DND-41 (cell line): ENCODE measurements at regions not wholly inside any gene's neighbourhood (a gene's known extent, or its start where the extent isn't known, plus 50 kb on each side); places are given as distances from the start of the nearest gene placed in this dataset.

Experiments
- ATAC-seq: fragments of 200-7000 bp; cut with Tn5 transposase; 3 replicates; pipeline ENCODE4 v1.9.1; 2021; ENCODE audit warnings: low read depth; ENCODE audit not compliant: insufficient read depth
- DNase-seq: peaks from one replicate; pipeline ENCODE4 v3.0.0-alpha.2; 2020
- H2AFZ ChIP-seq: 2 replicates; pipeline ENCODE4 v1.6.0; 2012; ENCODE audit warnings: low read depth, low read length
- H3K27ac ChIP-seq: 2 replicates; pipeline ENCODE4 v1.5.1; 2012; ENCODE audit warnings: low read length, inconsistent platforms
- H3K27me3 ChIP-seq: fragments of 200-600 bp; sonication (generic); 2 replicates; pipeline ENCODE4 v1.6.0; 2012; ENCODE audit warnings: low read length, mild to moderate bottlenecking, inconsistent platforms; ENCODE audit not compliant: insufficient read depth, poor library complexity
- H3K36me3 ChIP-seq: 2 replicates; pipeline ENCODE4 v1.5.1; 2012; ENCODE audit warnings: low read length, inconsistent platforms; ENCODE audit not compliant: insufficient read depth
- H3K4me1 ChIP-seq: 2 replicates; pipeline ENCODE4 v1.5.1; 2012; ENCODE audit warnings: mild to moderate bottlenecking, low read length; ENCODE audit not compliant: insufficient read depth
- H3K4me2 ChIP-seq: 2 replicates; pipeline ENCODE4 v1.6.0; 2012; ENCODE audit warnings: mild to moderate bottlenecking, moderate library complexity, low read length, inconsistent platforms; ENCODE audit not compliant: insufficient read depth
- H3K4me3 ChIP-seq, 2 experiments: fragments of 200-600 bp in 1 of 2; shearing (Covaris generic) in 1 of 2; 2 replicates each; pipeline ENCODE4 v1.5.1; 2012 to 2016; ENCODE audit warnings: inconsistent platforms in 2 of 2, low read length in 2 of 2, mild to moderate bottlenecking in 2 of 2, low read depth in 1 of 2, moderate library complexity in 1 of 2
- H3K79me2 ChIP-seq: 2 replicates; pipeline ENCODE4 v1.6.0; 2012; ENCODE audit warnings: low read length, inconsistent platforms; ENCODE audit not compliant: insufficient read depth
- H3K9ac ChIP-seq: 2 replicates; pipeline ENCODE4 v1.6.0; 2012; ENCODE audit warnings: low read depth, mild to moderate bottlenecking, inconsistent platforms, low read length, moderate library complexity
- H3K9me3 ChIP-seq: 2 replicates; pipeline ENCODE4 v1.5.1; 2012; ENCODE audit warnings: low read length, moderate library complexity, mild to moderate bottlenecking, inconsistent platforms; ENCODE audit not compliant: insufficient read depth, severe bottlenecking
- H4K20me1 ChIP-seq: 2 replicates; pipeline ENCODE4 v1.6.0; 2012; ENCODE audit warnings: low read length; ENCODE audit not compliant: insufficient read depth
- EZH2 ChIP-seq: IDR thresholded peaks from 3 replicates; pipeline ENCODE4 v1.6.1; 2012; ENCODE audit warnings: borderline replicate concordance, low read depth, mild to moderate bottlenecking, moderate library complexity, low read length, inconsistent platforms; ENCODE audit not compliant: severe bottlenecking
- TF ChIP-seq, protein P1 (sequence below): IDR thresholded peaks from 2 replicates; pipeline ENCODE4 v1.5.1; 2012; ENCODE audit warnings: borderline replicate concordance, low read length, moderate library complexity, mild to moderate bottlenecking; ENCODE audit not compliant: poor library complexity, severe bottlenecking; ENCODE audit errors: extremely low read depth

DNA sequence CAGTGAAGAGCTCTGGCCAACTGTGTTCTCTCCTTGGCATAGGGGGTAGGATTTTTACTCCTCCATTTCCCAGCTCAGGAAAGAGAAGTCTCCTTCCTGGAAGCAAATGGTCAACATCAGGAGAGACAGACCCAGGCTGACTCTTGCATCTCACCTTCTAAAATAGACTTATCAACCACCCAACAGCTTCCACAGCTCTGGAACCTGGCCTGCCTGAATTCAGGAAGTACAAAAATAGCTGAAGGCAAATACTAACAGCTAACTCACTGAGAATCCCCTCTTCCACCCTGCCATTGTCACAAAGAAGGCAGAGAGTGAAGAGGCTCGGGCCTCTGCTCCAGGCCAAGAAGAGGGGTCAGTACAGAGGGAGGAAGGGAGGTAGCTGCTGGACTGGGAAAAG, 213.6 kb downstream of the NXPE2 start:
- Histone ChIP-seq H3K79me2 (no peaks in the 10 kb centered on the region), H3K4me3 (no peak overlapping the region), H3K9ac (no peak overlapping the region), H4K20me1 (no peaks in the 10 kb centered on the region), H3K4me2 (no peak overlapping the region), H3K27me3 (no peaks in the 10 kb centered on the region), H3K27ac (no peak overlapping the region), H2AFZ (no peak overlapping the region), H3K4me1 (no peaks in the 10 kb centered on the region), H3K36me3 (no peaks in the 10 kb centered on the region), H3K9me3 (no peaks in the 10 kb centered on the region)
- DNase-seq = no peak
- ATAC-seq = no peak
- no peak for TF ChIP-seq EZH2
- TF ChIP-seq, protein P1, sequence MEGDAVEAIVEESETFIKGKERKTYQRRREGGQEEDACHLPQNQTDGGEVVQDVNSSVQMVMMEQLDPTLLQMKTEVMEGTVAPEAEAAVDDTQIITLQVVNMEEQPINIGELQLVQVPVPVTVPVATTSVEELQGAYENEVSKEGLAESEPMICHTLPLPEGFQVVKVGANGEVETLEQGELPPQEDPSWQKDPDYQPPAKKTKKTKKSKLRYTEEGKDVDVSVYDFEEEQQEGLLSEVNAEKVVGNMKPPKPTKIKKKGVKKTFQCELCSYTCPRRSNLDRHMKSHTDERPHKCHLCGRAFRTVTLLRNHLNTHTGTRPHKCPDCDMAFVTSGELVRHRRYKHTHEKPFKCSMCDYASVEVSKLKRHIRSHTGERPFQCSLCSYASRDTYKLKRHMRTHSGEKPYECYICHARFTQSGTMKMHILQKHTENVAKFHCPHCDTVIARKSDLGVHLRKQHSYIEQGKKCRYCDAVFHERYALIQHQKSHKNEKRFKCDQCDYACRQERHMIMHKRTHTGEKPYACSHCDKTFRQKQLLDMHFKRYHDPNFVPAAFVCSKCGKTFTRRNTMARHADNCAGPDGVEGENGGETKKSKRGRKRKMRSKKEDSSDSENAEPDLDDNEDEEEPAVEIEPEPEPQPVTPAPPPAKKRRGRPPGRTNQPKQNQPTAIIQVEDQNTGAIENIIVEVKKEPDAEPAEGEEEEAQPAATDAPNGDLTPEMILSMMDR = no peak

DNA sequence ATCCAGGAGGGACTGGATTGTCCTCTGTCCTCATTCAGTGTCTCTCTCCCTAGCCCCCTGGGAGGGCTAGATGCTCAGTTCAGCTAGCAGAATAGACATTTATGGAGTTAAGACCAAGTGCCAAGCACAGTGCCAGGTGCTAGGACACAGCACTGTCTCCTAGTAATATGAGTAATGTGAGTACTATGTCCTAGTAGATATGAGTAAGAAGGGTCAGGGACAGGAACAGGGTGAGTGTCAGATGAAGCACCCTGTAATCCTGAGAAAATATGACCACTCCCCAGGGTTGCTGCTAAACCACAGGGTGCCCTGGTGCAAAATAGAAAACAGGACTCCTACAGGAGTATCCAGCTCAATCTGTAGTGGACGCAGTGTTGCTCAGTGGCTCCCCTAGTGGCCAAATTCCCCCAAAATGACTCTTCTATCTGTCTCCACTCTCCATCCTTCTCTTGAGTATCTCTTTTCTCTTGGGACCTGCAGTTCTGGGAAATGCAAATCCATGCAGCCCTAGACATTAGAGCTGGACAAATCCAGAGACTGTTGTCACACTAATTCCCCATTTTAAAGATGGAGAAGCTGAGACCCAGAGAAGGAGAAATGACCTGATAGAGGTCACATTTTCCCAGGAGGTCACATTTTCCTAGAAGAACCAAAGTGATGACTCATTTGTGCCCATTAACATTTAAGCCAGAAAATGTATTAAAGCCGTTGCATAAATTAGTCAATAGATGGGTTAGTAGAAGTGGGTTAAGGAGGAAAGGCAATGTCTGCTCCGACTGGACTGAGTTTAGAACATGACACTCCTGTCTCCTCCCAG, 214.3 kb downstream of the NXPE2 start:
- Histone ChIP-seq H3K27ac (no peak overlapping the region), H2AFZ (no peak overlapping the region), H3K9me3 (no peaks in the 10 kb centered on the region), H3K27me3 (no peaks in the 10 kb centered on the region), H4K20me1 (no peaks in the 10 kb centered on the region), H3K36me3 (no peaks in the 10 kb centered on the region), H3K4me1 (no peaks in the 10 kb centered on the region), H3K9ac (no peak overlapping the region), H3K4me3 (no peak overlapping the region), H3K79me2 (no peaks in the 10 kb centered on the region), H3K4me2 (no peak overlapping the region)
- TF ChIP-seq, protein P1 = peak; percentile 57
- TF ChIP-seq EZH2 = no peak
- ATAC-seq = no peak
- peak; percentile 8 for DNase-seq

DNA sequence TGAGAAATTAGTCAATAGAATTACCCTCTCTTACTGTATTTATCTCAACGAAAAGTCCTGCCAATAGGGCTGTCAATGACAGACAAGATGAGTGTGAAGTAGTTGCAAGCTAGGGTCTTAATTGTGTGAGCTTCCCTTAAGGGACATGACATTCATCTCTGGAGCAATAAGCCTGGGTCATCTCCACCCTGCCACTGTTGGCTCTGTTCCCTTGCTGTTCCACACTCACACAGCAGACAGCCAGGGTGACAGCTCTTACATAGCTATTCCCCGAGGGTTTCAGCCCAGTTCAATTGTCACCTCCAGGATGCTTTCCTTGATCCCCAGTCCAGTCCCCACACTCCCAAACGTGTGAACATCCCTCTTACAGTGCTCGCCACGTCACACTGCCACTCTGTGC, 215.0 kb downstream of the NXPE2 start:
- no peaks in the 10 kb centered on the region for H3K9me3 ChIP-seq
- no peaks in the 10 kb centered on the region for H3K4me1 ChIP-seq
- no peaks in the 10 kb centered on the region for H3K27me3 ChIP-seq
- DNase-seq (no peak), ATAC-seq (no peak)
- H2AFZ ChIP-seq = no peak overlapping the region
- H3K36me3 ChIP-seq = no peaks in the 10 kb centered on the region
- no peak overlapping the region for H3K9ac ChIP-seq
- H3K27ac ChIP-seq = no peak overlapping the region
- no peaks in the 10 kb centered on the region for H4K20me1 ChIP-seq
- no peak for TF ChIP-seq EZH2
- TF ChIP-seq, protein P1 = no peak
- H3K4me3 ChIP-seq = no peak overlapping the region
- no peak overlapping the region for H3K4me2 ChIP-seq
- H3K79me2 ChIP-seq = no peaks in the 10 kb centered on the region
